Aorta (tissue), 5 donors: ENCODE measurements at regions not wholly inside any gene's neighbourhood (a gene's known extent, or its start where the extent isn't known, plus 50 kb on each side); places are given as distances from the start of the nearest gene placed in this dataset.
"Not testable (repeated sequence)": the region's sequence is repeated elsewhere in the genome, so short reads cannot be mapped to it uniquely, and the experiment has no call there.

Source experiments
- ATAC-seq: fragments of 200-7000 bp; cut with Tn5 transposase; one replicate; pipeline ENCODE4 v1.9.1; 2022; ENCODE audit warnings: moderate library complexity; ENCODE audit not compliant: low FRiP score
- DNase-seq, 2 donors: peaks; one replicate each; pipeline ENCODE4 v3.0.0-alpha.2; 2020
- H3K27ac ChIP-seq, 2 donors: one replicate each; pipeline ENCODE4 v1.5.1; 2013; ENCODE audit warnings: low read length in 2 of 2, mild to moderate bottlenecking in 2 of 2, moderate library complexity in 2 of 2, control low read depth in 1 of 2, inconsistent platforms in 1 of 2, low read depth in 1 of 2
- H3K27me3 ChIP-seq, 2 donors: one replicate each; pipeline ENCODE4 v1.6.1; 2013; ENCODE audit warnings: control low read depth in 1 of 2, low read length in 1 of 2, mild to moderate bottlenecking in 1 of 2, moderate library complexity in 1 of 2; ENCODE audit not compliant: insufficient read depth in 2 of 2, control insufficient read depth in 1 of 2
- H3K36me3 ChIP-seq, 2 donors: one replicate each; pipeline ENCODE4 v1.6.1; 2013; ENCODE audit warnings: control low read depth in 1 of 2, low read length in 1 of 2, mild to moderate bottlenecking in 1 of 2; ENCODE audit not compliant: insufficient read depth in 2 of 2, control insufficient read depth in 1 of 2
- H3K4me1 ChIP-seq, 2 donors: one replicate each; pipeline ENCODE4 v1.6.1; 2013; ENCODE audit warnings: low read length in 2 of 2, control low read depth in 1 of 2, mild to moderate bottlenecking in 1 of 2, moderate library complexity in 1 of 2; ENCODE audit not compliant: insufficient read depth in 2 of 2, control insufficient read depth in 1 of 2
- H3K4me3 ChIP-seq, 2 donors: one replicate each; pipeline ENCODE4 v1.5.1; 2013; ENCODE audit warnings: low read length in 2 of 2, control low read depth in 1 of 2, mild to moderate bottlenecking in 1 of 2
- H3K9me3 ChIP-seq: one replicate; pipeline ENCODE4 v1.6.1; 2013; ENCODE audit warnings: mild to moderate bottlenecking, low read length; ENCODE audit not compliant: control insufficient read depth
- WGBS, 2 donors: extraction: QIAGEN DNeasy Blood & Tissue Kit; methylation state at CpG; one replicate each; pipeline ENCODE4 v1.1.7; 2013; 5-methylcytosine and 5-hydroxymethylcytosine counted together
- intact Hi-C, 2 donors: fragments of 100-400 bp; cut with DNase I; formaldehyde crosslinking; loops; one replicate each; pipeline versions ENCODE4 v1.14.2 to v1.15.0; 2022
- donor health status: healthy with polysubstance abuse.
- donor health status: Bipolar disorder and iron deficiency.
- donor health status: DM: no; HTN: no; CAD: no.
- donor health status: DM: no; HTN: no; CAD: no.
- donor health status: DM: yes; HTN: yes; CAD: no.

- intact Hi-C loops, H3K9me3 ChIP-seq, H3K27me3 ChIP-seq, H3K4me1 ChIP-seq, H3K27ac ChIP-seq, ATAC-seq, H3K4me3 ChIP-seq, H3K36me3 ChIP-seq, DNase-seq: not testable (repeated sequence)
- 96 to 97% methylated on average over 5 to 7 of the region's 8 CpGs for WGBS, 2 donors
Observed at GRCh38 chr2:111271647-111272304, 151.1 kb downstream of the BCL2L11 start.

- ATAC-seq, H3K4me3 ChIP-seq, H3K4me1 ChIP-seq, H3K9me3 ChIP-seq, DNase-seq, H3K27me3 ChIP-seq, intact Hi-C loops, H3K36me3 ChIP-seq, H3K27ac ChIP-seq: not testable (repeated sequence)
- 62 to 87% methylated on average over 3 of the region's 7 CpGs for WGBS, 2 donors
Observed at GRCh38 chr2:111273007-111273406, 152.3 kb downstream of the BCL2L11 start.

- WGBS, 2 donors, result 32 to 33% methylated on average over 12 to 14 of the region's 15 CpGs
- H3K4me3 ChIP-seq, H3K27ac ChIP-seq: not testable (repeated sequence)
Observed at GRCh38 chr2:111275047-111275853, 154.5 kb downstream of the BCL2L11 start.

GRCh38 chr2:111275854-111276171 lies 155.1 kb downstream of the BCL2L11 start:
- H3K27ac ChIP-seq, ATAC-seq, H3K4me3 ChIP-seq, H3K27me3 ChIP-seq, H3K4me1 ChIP-seq, H3K9me3 ChIP-seq, intact Hi-C loops, DNase-seq, H3K36me3 ChIP-seq: not testable (repeated sequence)
- WGBS, 2 donors, result 92 to 100% methylated on average over 2 of the region's 3 CpGs

More at GRCh38 chr2:111275047-111275853, 154.5 kb downstream of the BCL2L11 start:
- ATAC-seq (peak; percentile 34), DNase-seq (peak in 1 of 2 donors; percentile 50)
- H3K9me3 ChIP-seq, H3K4me1 ChIP-seq, H3K27me3 ChIP-seq, H3K36me3 ChIP-seq, intact Hi-C loops: not testable (repeated sequence)

GRCh38 chr2:111278133-111278532 lies 157.4 kb downstream of the BCL2L11 start:
- H3K4me1 ChIP-seq, ATAC-seq, H3K27me3 ChIP-seq, DNase-seq, H3K9me3 ChIP-seq, H3K27ac ChIP-seq, intact Hi-C loops, H3K4me3 ChIP-seq, H3K36me3 ChIP-seq: not testable (repeated sequence)
- WGBS, 2 donors, result 100% methylated on average over 1 to 3 of the region's 3 CpGs

- intact Hi-C loops, H3K27ac ChIP-seq, H3K27me3 ChIP-seq, ATAC-seq, DNase-seq, H3K9me3 ChIP-seq, H3K36me3 ChIP-seq, H3K4me1 ChIP-seq, H3K4me3 ChIP-seq: not testable (repeated sequence)
- 85 to 96% methylated on average over 2 of the region's 6 CpGs for WGBS, 2 donors
Observed at GRCh38 chr2:111280709-111281286, 160.1 kb downstream of the BCL2L11 start.

- H3K27me3 ChIP-seq, DNase-seq, H3K36me3 ChIP-seq, H3K4me1 ChIP-seq, H3K9me3 ChIP-seq, H3K4me3 ChIP-seq, intact Hi-C loops, H3K27ac ChIP-seq, ATAC-seq: not testable (repeated sequence)
- no CpG with 5 or more reads among the region's 5 CpGs for WGBS, 2 donors
Observed at GRCh38 chr2:111282162-111282561, 161.4 kb downstream of the BCL2L11 start.

- DNase-seq, intact Hi-C loops, H3K9me3 ChIP-seq, H3K4me1 ChIP-seq, H3K27me3 ChIP-seq, H3K36me3 ChIP-seq, ATAC-seq, H3K4me3 ChIP-seq, H3K27ac ChIP-seq: not testable (repeated sequence)
- 76 to 77% methylated on average over 6 to 8 of the region's 9 CpGs for whole genome bisulfite sequencing, 2 donors
Observed at GRCh38 chr2:111287646-111288568, 167.2 kb downstream of the BCL2L11 start.
